ENCODE measurements at regions not wholly inside any gene's neighbourhood (a gene's known extent, or its start where the extent isn't known, plus 50 kb on each side); places are given as distances from the start of the nearest gene placed in this dataset.
"Not testable (repeated sequence)": the region's sequence is repeated elsewhere in the genome, so short reads cannot be mapped to it uniquely, and the experiment has no call there.

DNA sequence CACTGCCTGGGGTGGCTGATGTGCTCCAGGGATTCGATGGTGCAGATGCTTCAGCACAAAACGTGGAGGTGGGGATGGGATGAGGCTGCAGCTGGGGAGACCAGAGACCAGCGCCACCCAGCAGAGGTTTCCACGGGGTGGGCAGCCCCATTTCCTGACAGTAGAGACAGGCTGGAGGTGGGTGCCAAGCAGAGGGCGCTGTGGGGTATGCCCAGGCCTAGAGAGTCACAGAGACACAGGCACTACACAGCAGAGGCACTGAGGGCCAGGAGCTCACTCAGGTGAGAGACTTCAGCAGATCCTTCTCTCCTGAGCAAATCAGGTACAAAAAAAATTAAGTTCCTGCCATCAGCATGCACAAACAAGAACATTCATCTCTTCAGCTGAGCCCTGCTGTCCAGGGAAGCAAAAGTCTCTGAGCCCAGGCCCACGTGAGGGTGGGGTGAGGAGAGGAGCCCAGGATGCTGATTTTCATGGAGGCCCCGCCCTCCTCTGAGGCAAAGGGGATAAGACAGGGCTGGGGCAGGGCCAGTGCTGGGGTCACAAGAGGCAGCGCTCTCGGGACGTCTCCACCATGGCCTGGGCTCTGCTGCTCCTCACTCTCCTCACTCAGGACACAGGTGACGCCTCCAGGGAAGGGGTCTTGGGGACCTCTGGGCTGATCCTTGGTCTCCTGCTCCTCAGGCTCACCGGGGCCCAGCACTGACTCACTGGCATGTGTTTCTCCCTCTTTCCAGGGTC, 53.1 kb downstream of the GGTLC2 start:
- no peak for DNase-seq

DNA sequence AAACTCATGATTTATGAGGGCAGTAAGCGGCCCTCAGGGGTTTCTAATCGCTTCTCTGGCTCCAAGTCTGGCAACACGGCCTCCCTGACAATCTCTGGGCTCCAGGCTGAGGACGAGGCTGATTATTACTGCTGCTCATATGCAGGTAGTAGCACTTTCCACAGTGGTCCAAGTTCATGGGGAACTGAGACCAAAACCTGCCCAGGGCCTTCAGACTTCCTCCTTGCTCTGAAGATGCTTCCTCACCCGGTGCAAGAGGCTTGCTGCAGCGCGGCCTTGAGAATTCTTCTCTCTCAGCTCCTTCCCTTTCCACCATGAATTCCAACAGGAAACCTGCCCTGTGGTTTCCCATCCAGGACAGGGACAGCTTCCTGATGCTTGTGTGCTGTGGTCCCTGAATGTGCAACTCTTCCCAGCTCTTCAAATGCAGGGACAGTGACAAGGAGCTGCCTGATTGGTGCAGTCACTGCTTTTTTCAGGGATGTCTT, 53.9 kb downstream of the GGTLC2 start:
- ATAC-seq (no peak), DNase-seq (no peak)

More for the DNA sequence above, 53.1 kb downstream of the GGTLC2 start:
- ATAC-seq: no peak

DNA sequence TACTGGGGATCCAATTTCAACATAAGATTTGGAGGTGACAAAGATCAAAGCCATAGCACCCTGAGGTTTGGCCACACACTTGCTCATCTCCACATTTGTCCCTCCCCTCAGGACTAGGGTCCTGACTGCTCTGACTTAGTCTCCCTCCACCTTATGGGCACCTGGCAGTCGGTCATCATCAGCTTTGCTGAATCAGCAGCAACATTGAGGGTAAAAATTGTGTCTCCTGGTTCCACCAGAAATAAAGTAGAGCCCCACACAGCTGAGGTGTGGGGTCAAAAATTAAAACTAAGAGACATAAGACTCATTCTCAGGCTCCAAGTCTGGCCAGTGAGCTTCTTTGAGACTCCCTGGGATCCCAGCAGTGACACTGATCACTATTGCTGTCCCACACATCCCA, 56.2 kb downstream of the GGTLC2 start:
- ATAC-seq: no peak
- no peak for DNase-seq

DNA sequence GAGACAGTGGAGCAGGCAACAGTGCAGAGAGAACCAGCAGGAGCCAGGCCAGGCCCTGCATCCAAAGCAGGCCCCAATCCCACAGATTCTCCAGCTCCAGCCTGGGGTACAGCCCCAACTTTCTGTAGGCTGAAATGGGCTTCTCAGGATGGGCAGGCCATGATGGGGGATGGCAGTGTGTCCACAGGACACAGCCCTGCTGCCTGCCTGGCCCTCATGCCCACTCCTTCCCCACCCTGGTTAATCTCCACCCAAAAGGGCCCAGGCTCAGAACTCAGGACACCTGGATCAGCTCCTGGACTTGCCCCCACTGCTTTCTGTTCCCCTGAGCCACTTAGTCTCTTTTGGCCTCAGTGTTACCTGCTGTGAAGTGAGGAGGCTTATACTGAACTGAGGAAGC, 57.1 kb downstream of the GGTLC2 start:
- ATAC-seq, DNase-seq: not testable (repeated sequence)

DNA sequence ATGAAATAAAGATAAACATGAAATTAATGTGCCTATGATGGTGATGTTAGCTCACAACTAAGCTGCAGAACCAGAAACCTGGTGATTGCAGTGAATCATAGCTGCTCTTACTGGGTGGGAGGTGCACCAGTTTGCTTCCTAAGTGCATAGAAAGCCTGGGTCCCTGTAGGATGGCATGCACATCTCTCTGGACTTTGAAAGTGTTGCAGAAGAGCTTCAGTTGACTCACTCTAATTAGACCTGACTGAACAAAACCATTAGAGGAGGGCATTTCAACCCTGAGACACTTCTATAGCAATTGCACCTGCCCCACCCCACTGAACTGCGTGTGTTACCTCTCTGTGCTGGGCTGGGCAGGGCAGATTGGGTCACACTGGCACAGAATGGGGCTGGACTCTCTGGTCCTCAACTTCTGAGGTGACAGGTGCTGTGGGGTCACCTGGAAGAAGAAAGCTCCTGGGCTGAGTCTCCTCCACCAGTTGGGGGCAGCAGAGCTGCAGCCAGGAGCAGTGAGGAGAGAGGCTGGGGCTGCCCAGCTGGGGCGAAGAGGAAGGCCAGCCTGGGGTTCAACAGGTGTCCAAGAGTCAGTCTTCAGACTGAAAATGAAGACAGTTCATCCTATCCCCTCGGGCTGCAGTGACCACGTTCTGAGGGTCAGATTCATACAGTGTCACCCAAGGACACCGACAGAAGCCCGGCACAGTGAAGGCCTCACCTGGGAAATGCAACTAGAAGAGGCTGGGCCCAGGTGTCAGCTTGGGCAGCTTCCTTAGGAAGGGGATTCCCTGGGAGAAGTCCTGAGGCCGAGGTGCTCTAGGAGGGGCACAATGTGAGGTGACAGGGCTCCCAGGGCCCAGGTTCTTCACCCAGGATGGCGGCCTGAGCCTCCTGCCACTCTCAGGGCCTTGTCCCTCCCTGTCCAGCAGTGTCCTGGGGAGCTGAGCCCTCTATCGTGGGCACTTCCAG, 58.1 kb downstream of the GGTLC2 start:
- ATAC-seq (no peak), DNase-seq (peak; percentile 15)

DNA sequence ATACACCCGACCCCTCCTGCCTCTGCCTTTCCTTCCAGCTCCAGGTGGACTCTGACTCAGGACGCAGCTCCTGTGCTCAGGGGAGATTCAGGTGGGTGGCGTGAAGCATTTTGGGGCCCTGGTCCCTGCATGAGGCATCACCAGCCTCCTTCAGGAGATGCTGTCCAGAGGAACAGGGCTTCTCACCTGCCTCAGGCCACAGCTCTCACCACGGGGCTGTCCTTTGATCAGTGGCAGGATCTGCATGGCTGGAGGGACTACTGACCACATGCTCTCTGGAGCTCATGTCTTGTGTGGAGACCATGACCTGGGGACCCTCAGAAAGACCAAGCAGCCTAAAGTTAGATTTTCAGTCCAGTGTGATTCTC, 58.8 kb downstream of the GGTLC2 start:
- ATAC-seq: no peak
- no peak for DNase-seq

DNA sequence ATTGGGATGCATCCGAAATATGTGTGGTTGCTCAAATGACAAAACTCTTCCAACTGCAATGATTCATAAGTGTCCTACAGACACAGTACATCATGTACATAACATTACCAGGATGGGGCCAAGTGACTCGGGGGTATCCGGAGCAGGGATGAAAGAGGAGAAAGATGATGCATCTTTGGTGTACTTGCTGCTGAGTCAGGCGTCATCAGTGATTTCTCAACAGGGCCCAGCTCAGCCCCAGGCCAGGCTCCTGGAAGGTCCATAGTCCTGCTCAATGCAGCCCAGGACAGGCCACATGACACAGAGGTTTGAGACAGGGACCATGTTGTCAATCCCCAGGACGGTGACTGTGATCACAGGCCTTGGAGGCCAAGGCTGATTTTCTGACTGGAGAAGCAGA, 59.3 kb downstream of the GGTLC2 start:
- ATAC-seq (peak; percentile 16), DNase-seq (no peak)

DNA sequence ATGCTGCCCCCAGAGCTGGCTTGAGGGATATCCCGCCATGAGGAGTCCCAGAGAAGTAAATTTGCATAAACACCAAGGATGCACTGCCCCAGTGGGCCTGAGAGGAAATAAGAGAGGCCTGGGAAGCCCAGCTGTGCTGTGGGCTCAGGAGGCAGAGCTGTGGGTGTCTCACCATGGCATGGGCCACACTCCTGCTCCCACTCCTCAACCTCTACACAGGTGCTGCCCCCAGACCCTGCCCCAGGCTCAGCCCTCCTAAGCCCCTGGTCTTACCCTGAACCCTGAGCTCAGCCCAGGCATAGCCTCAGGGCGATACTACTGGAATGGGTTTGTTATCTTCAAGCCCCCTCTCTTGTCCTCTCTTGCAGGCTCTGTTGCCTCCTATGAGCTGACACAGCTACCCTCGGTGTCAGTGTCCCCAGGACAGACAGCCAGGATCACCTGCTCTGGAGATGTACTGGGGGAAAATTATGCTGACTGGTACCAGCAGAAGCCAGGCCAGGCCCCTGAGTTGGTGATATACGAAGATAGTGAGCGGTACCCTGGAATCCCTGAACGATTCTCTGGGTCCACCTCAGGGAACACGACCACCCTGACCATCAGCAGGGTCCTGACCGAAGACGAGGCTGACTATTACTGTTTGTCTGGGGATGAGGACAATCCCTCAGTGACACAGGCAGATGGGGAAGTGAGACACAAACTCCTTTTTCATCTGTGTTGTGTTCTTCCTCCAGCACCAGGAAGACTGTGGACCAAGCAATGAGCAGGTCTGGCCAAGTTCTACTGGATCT, 59.9 kb downstream of the GGTLC2 start:
- DNase-seq: no peak
- ATAC-seq: no peak

DNA sequence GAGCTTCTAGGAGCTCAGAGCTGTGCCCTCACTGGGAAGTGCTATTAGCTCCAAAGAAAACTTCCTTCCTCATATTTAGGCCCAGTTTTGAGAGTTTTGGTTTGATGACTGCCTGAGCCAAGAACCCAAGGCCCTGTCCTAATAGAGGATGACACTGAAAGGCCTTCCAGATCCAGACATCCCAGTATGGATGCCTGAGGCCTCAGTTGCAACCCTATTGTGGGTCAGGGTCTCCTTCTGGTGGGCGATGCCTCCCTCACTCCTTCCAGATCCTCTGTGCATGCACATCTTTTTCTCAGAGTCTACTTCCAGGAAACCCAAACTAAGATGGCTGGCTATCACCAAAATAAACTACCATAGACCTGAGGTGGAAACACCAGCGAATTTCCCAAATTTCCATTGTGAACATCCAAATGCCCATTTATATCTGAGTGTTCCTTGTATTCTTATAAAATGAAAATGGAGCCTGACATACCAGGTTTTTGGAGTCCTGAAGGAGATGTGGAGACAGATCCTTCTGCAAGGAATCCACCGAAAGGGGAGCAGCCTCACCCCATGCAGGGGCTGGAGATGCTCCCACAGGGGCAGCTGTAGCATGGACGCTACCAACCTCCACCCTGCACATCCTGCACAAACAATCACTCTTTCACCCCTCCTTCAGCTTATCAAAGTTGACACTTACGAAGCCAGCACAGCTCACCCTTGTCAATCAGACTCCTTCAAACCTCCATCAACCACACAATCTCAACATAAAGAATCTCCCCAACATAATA, 61.1 kb downstream of the GGTLC2 start:
- DNase-seq (no peak), ATAC-seq (no peak)

DNA sequence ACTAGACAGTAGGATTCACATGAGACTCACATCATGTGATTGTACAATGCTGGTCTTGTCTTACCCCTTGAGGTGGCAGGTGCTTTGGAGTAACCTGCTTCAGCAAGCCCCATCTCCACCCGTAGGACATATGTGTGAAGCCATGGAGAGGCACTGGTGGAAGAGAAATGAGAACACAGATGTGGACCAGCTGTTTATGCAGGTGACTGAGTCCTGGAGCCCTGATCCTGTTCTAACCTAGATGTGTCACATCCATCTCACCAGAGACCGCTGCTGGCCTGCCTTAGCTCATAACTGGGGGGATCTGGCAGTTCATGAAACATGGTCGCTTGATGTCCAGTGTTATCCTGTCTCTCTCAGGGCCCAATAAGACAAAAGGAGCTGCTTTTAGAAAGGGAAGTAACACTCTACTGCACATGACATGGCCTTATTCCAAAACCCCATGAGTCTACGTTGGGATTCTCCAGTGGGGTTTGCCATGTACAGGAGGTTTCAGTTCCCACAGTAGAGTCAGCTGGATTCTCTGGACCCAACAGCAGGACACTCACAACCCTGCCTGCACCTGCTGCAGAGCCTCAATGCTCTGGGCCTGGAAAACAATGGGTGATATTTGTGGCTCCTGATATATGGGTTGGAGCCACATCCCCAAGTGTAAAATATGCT, 62.0 kb downstream of the GGTLC2 start:
- ATAC-seq (no peak), DNase-seq (no peak)

DNA sequence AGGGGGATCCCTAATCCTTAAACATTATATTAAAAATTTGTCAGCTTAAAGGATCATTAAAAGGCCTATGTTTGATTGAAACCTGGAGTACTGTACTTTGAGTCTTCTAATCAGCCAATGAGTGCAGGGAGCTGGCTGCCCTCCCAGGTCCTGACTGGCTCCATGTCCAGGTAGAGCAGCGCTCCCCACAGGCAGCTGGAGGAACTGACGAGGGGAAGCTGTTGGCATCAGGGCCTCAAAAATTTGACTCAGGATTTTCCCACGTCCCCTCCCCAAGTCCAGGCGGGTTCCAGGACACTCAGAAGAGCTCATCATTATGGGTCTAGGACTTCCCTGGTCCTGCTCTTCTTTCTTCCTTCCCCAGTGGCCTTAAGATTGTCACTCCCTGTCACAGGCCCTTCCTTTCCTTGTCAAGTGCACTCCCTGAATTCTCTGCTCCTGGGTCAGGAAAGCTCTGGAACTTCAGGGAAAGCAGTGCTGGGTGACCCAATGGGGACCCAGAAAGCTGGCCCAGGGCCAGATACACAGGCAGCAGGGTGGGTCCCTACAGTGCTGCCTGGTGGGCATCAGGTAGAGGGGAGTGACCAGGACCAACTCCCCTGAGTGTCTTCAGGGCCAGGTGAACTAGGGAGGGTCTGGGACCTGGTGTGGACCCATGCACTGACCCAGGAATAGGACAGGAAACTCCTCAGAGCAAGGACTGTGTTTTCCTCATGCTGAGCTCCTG, 65.5 kb downstream of the GGTLC2 start:
- DNase-seq: no peak
- ATAC-seq: no peak

DNA sequence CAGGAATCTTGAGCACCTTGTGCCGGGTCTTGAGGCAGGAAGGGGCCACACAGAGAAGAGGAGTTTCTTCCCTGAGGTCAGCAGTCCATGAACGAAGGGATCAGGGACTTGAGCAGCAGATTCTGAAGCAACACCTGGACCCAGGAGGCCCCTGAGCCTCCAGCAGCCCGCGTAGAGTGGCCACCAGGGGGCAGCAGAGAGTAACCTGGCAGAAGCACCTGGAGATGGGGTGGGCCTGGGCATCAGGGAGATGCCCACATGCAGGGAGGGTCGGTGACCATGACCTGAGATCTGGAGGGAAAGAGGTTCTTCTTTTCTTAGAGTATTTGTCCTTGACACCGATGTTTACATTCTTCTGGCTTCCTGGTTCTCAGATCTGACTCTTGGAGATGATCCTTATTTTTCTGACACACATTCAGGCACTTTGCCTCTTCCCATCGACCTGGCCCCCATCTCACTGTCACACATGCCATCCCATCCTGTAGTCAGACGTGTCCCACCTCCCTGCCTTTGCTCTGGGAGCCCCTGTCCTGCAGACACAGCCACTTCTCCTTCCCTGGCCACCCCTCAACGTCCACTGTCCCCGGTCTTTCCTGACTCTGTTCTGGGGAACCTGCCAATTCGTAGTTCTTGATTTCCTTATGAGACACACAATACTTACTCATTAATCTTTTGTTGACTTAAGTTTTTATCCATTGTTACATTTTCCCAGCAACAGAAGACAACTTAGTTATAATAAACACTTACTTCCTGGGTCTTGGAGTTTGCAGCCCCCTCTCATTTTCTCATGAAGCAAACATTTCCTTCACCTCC, 66.5 kb downstream of the GGTLC2 start:
- peak; percentile 64 for ATAC-seq
- peak; percentile 82 for DNase-seq

DNA sequence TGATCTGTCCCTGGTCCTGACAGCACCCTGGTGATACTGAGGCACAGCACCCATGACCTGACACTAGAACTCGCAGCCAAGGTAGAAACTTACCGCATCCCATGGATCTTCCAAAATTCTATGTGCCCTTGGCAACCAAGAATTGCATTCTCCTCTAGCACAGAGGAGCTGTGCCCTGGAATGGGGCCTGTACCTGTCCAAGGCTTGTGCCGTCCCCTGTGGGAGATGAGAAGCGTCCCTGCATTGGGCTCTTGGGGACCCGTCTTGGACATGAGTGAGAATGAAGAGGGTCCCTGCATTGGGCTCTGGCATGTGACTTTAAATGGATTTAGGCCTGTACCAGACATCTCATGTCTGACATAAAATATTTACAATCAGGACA, 67.1 kb downstream of the GGTLC2 start:
- ATAC-seq: no peak
- DNase-seq: no peak

DNA sequence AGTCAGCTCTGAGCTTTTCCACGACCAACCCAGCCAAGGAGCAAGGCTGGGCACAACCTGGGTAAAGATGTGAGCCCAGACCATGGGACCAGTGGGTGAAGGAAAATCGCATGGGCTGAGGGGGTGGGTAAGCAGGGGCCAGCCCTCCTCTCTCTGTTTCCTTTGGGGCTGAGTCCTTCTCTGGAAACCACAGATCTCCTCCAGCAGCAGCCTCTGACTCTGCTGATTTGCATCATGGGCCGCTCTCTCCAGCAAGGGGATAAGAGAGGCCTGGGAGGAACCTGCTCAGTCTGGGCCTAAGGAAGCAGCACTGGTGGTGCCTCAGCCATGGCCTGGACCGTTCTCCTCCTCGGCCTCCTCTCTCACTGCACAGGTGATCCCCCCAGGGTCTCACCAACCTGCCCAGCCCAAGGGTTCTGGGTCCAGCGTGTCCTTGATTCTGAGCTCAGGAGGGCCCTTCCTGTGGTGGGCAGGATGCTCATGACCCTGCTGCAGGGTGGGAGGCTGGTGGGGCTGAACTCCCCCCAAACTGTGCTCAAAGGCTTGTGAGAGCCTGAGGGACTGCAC, 67.8 kb downstream of the GGTLC2 start:
- no peak for DNase-seq
- no peak for ATAC-seq

DNA sequence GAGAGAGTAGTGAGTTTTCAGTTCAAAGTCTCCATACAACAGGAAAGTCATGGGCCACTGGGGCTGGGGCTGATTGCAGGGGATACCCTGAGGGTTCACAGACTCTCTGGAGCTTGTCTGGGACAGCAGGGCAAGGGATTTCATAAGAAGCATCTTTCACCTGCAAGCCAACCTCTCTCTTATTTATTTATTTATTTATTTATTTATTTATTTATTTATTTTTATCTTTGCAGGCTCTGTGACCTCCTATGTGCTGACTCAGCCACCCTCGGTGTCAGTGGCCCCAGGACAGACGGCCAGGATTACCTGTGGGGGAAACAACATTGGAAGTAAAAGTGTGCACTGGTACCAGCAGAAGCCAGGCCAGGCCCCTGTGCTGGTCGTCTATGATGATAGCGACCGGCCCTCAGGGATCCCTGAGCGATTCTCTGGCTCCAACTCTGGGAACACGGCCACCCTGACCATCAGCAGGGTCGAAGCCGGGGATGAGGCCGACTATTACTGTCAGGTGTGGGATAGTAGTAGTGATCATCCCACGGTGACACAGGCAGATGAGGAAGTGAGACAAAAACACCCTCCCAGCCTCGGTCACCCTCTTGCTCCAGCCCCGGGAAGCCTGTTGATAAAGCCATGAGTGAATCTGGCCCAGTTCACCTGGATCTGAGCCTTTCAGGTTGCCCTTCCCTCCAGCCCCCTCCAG, 68.4 kb downstream of the GGTLC2 start:
- ATAC-seq (no peak), DNase-seq (no peak)

DNA sequence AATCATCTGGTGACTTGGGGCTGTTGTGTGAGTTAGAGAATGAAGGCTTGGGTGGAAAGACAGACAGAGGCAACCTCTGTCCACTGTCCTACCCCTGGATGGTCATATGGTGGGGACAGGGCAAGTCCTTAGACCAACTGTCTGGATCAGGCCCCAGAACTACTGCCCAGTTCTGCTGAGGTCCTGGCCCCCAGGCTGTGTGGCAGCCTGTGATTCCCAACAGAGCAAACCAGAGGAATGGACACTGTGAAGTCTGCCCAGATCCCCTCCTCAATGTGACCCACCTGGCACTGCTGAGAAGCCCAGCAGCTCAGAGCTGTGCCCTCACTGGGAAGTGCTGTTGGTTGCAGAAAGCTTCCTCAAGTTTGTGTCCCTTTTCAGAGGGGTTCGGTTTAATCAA, 69.0 kb downstream of the GGTLC2 start:
- ATAC-seq (no peak), DNase-seq (no peak)

DNA sequence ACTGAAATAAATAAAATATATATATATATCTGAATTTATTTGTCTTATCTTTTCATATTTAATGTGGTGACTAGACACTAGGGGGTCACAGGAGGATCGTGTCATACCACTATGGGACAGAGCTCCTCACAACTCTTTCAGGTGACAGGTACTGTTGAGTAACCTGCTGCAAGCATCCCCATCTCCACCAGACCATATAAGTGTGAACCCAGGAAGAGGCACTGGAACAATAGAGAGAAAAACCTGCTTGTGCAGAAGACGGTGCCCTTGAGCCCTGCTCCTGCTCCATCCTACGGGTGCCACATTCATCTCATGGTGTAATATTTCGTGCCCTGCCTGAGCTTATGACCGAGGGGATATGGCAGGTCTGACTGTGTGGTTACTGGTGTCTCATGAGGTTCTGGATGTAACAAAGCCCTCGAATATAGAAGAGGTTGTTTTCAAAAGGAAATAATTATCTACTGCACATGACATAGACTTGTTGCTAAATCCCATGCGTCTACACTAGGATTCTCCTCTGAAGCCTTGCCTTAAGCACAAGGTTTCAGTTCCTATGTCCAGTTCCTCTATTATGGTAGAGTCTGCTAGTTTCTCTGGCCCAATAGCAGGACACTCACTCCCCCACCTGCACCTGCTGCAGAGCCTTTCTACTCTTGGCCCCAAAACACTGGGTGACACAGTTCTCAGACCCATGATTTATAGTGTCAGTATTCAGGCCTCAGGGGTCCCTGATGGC, 70.4 kb downstream of the GGTLC2 start:
- no peak for DNase-seq
- no peak for ATAC-seq

DNA sequence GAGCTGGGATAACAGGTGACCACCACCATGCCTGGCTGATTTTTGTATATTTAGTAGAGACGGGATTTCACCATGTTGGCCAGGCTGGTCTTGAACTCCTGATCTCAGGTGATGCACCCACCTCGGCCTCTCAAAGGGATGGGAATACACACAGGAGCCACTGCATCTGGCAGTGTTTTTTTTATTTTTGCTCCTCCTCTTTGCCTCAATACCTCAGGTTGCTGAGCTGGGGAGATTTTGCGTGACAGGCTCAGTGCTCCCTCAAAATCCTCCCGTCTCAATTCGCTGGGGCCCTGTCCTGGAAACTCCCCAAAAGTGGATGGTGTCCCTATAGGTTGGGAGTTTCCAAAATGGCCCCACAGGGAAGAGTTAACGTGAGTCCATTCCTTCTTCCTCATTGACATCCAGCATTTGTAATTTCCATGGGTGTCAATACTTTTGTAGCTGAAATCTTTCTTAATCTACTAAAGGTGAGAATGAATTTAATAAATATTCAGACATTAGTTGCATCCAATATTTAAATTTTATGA, 71.8 kb downstream of the GGTLC2 start:
- ATAC-seq (no peak), DNase-seq (no peak)
